Neuron (in vitro differentiated cells): ENCODE measurements at regions not wholly inside any gene's neighbourhood (a gene's known extent, or its start where the extent isn't known, plus 50 kb on each side); places are given as distances from the start of the nearest gene placed in this dataset.

ENCODE experiments used
- H2AFZ ChIP-seq: one replicate; pipeline ENCODE4 v1.6.1; 2013; ENCODE audit warnings: low read depth, mild to moderate bottlenecking, inconsistent platforms, low read length, moderate library complexity
- H3K27me3 ChIP-seq: one replicate; pipeline ENCODE4 v1.6.1; 2013; ENCODE audit warnings: low read length; ENCODE audit not compliant: insufficient read depth
- H3K36me3 ChIP-seq: one replicate; pipeline ENCODE4 v1.6.1; 2013; ENCODE audit warnings: low read length; ENCODE audit not compliant: insufficient read depth
- H3K4me1 ChIP-seq: one replicate; pipeline ENCODE4 v1.6.1; 2013; ENCODE audit warnings: low read length; ENCODE audit not compliant: insufficient read depth
- H3K4me3 ChIP-seq: 2 replicates; pipeline ENCODE4 v1.5.1; 2013; ENCODE audit warnings: mild to moderate bottlenecking, low read length, moderate library complexity
- H3K9me3 ChIP-seq: one replicate; pipeline ENCODE4 v1.6.1; 2013; ENCODE audit warnings: low read length

DNA sequence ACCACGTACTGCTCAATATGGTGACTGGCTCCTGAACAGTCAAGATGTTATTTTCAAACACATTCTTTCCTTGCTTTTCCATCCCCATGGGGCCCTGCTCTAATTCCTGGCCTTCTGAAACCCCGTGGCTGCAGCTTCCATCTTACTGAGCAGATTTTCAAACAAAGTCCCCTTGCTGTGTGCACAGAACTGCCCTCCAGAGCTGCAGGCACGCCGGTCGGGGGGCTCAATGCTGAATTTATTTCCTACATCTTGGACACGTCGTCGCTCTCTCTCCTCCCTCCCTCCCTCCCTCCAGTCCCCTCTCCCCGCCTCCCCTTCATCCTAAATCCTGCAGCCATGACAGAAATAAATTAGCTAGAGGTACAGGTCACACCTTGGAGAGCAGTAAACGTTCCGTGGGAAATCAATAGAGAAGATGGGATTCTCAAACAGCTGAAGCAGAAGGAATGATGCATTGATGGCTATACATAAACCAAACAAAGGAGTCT, 243.1 kb upstream of the BLID start:
- no peaks in the 10 kb centered on the region for H3K4me1 ChIP-seq
- H2AFZ ChIP-seq, result peak overlapping the region; percentile 30
- H3K4me3 ChIP-seq, result no peak overlapping the region
- no peaks in the 10 kb centered on the region for H3K36me3 ChIP-seq
- H3K27me3 ChIP-seq, result no peaks in the 10 kb centered on the region
- peaks cover 5% of the 10 kb centered on the region for H3K9me3 ChIP-seq

DNA sequence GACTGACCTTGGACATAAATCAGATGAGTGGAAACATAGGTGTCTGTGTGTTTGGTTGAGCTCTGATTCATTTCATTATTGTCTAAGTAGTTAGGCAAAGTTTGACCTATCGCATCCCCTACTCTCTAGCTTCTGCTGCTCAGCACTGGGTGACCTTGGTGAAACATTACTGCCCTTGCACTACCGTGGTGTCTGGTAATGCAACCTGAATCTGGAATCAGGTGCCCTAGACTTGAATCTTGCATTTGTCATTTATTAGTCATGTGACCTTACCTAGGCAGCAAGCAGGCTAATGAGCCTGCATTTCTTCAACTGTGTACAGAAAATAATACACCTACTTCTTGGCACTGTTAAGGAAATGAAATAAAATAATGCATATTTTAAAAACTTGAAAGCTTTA, 242.3 kb upstream of the BLID start:
- Histone ChIP-seq H3K4me1 (no peaks in the 10 kb centered on the region), H3K9me3 (peaks cover 5% of the 10 kb centered on the region), H3K4me3 (no peak overlapping the region), H3K27me3 (no peaks in the 10 kb centered on the region), H3K36me3 (no peaks in the 10 kb centered on the region), H2AFZ (peak overlapping the region; percentile 30)

DNA sequence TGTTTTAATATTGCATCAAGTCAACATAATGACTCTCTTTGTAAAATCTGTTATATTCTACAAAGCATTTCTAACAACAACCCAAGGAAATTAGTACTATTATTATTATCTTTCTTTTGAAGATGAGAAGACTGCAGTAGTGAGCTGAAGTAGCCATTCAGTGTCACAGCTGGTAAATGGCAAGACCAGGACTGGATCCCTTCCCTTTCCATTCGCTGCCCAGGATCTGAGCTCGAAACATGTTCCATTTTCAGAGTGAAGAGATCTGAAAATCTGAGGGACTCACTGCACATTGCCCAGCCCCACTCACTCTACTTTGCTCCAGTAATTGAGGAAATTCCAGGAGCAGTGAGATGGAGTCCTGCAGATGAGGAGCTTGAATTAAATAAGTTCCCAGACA, 240.0 kb upstream of the BLID start:
- Histone ChIP-seq H3K36me3 (no peaks in the 10 kb centered on the region), H3K4me1 (no peaks in the 10 kb centered on the region)

DNA sequence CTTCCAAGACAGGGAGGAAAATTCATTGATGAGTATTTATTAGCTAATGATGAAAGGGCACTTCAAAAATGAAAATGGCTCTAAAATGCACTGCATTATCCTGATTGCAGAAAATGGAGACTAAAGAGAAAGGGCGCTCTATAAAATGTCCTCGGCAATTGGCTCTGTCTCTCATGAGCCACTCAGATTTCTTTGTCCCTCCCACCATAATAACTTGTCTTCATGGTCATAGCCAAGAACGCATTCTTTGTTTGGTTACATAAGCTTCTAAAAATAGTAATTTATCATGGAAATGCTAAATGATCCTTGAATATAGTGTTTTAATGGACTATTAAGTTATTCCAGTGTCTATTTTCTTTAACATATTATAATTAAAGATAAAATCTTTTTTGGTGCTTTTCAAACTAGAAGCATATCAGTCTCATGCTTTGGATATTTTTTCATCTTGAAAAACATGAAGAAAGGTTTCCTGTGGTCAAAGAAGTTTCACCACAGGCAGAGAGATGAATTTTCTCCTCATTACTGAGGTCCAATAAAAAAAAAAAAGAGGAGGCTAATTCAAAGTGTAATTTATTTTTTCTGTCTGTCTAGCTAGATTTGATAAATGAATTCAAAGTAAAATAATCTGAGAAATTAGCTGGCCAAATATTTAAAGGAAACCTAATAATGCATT, 238.1 kb upstream of the BLID start:
- no peak overlapping the region for H3K4me3 ChIP-seq
- no peaks in the 10 kb centered on the region for H3K27me3 ChIP-seq
- H3K9me3 ChIP-seq, result no peaks in the 10 kb centered on the region
- no peak overlapping the region for H2AFZ ChIP-seq
- H3K36me3 ChIP-seq, result no peaks in the 10 kb centered on the region
- no peaks in the 10 kb centered on the region for H3K4me1 ChIP-seq

More for the DNA sequence above, 240.0 kb upstream of the BLID start:
- Histone ChIP-seq H3K4me3 (no peak overlapping the region), H3K9me3 (peaks cover 5% of the 10 kb centered on the region), H2AFZ (no peak overlapping the region), H3K27me3 (no peaks in the 10 kb centered on the region)

DNA sequence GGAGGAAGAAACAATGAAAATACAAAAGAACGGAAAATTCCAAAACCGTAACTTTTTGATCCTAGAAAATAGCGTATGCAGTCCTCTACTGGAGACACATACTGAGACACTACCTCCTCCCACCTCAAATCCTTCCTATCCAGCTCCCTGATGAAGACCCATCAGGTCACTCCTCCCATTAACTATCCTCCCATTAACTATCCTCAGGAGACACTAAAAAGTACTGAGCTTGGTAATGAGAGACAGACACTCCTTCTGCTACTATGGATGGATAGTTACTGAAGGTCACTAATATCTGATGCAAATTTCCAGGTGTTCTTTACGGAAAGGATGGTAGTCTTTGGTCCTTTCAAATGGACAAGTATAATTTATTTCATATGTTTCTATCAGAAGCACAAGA, 237.5 kb upstream of the BLID start:
- Histone ChIP-seq H3K4me3 (no peak overlapping the region), H3K4me1 (no peaks in the 10 kb centered on the region), H2AFZ (no peak overlapping the region), H3K9me3 (no peaks in the 10 kb centered on the region), H3K36me3 (no peaks in the 10 kb centered on the region), H3K27me3 (no peaks in the 10 kb centered on the region)

DNA sequence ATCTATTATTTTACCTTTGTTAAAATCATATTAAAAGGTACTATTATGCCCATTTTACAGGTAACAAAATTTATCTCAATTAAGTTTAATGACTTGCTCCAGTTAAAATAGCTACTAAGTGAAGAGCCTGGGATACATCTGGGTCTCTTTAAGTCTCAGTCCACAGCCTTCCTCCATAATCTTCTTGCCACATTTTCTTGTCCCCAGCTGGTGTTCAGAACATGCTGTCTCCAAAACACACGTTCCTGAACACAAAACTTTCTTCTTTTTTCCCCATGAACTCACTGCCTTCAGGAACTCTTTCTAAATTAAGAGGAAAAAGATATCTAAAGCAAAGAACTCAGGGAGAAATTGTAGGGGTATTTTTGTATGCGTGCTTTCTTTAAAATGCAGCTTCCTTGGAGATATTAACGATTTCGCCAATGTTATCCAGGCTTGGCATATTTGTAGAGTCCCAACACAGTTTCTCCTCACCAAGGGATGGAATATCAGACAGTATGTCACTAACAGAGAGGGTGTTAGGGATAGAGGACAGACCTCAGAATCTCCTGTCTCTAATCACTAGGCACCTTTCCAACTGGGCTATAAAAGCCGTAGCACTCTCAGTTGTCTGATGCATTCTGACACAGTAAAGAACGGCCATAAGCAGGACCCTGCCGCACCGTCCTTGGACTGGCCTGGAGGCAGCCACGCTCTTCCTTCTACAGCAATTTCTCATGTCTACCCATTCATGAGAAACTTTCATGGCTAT, 232.8 kb upstream of the BLID start:
- no peak overlapping the region for H3K4me3 ChIP-seq
- H3K9me3 ChIP-seq, result no peaks in the 10 kb centered on the region
- no peaks in the 10 kb centered on the region for H3K36me3 ChIP-seq
- H2AFZ ChIP-seq, result no peak overlapping the region
- no peaks in the 10 kb centered on the region for H3K4me1 ChIP-seq
- H3K27me3 ChIP-seq, result no peaks in the 10 kb centered on the region

DNA sequence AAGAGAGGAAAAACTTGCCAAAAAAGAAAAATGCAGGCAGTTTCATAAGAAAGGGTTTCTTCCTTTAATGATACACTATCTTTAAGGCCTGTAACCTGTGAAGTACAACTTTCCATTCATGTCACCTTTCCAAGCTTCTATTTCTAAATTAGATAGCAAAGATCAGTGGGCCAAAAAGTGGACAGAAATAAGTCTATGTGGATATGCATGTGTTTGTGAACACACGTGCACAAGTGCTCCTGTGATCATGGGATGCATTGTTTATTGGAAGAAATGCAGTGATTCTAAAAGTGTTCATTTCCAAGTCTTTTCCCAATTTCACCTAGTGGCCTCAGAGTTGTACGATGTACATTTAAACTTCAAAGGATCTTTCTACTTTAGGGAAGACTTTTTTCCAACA, 230.0 kb upstream of the BLID start:
- no peaks in the 10 kb centered on the region for H3K36me3 ChIP-seq
- no peak overlapping the region for H3K4me3 ChIP-seq
- no peaks in the 10 kb centered on the region for H3K27me3 ChIP-seq
- no peak overlapping the region for H2AFZ ChIP-seq
- no peaks in the 10 kb centered on the region for H3K9me3 ChIP-seq
- H3K4me1 ChIP-seq, result no peaks in the 10 kb centered on the region

DNA sequence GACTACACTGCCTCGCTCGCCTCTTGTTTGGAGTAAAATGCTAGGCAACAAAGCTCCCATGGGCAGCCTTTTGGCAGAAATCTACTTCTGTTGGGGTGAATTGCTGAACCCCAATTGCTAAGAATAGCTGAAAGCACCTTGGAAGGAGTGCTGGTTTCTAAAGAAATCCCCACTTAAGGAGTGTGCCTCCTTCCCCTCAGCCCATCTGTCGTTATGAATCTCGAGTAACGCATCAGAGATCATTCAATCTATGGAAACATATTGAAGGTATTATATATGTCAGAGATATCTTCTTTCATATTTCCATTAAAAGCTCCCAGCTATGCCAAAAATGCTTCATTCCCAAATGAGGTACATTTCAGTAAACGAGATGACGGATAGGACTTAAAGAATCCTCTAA, 229.6 kb upstream of the BLID start:
- Histone ChIP-seq H3K9me3 (no peaks in the 10 kb centered on the region), H2AFZ (no peak overlapping the region), H3K4me3 (no peak overlapping the region), H3K4me1 (peaks cover 2% of the 10 kb centered on the region), H3K27me3 (no peaks in the 10 kb centered on the region), H3K36me3 (no peaks in the 10 kb centered on the region)

DNA sequence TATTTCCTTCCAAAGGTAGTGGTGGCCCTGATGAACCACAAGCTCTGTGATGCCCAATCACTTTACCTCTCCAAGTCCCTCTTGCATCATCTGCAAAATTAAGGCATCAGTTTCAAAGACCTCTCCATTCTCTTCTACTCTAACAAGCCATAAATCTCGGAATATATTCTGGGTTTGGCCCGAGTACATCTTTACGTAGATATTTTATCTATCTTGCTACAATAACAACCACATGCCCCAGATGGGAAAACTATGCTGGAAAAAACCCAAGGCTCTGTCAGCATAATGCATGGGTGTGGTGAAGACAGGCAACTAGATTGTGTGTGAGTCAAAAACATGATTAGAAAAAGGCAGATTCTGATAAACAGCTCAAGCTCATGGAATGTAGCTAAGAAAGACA, 228.2 kb upstream of the BLID start:
- Histone ChIP-seq H3K9me3 (no peaks in the 10 kb centered on the region), H3K36me3 (no peaks in the 10 kb centered on the region), H3K4me1 (peaks cover 5% of the 10 kb centered on the region), H3K27me3 (no peaks in the 10 kb centered on the region), H2AFZ (no peak overlapping the region), H3K4me3 (no peak overlapping the region)

DNA sequence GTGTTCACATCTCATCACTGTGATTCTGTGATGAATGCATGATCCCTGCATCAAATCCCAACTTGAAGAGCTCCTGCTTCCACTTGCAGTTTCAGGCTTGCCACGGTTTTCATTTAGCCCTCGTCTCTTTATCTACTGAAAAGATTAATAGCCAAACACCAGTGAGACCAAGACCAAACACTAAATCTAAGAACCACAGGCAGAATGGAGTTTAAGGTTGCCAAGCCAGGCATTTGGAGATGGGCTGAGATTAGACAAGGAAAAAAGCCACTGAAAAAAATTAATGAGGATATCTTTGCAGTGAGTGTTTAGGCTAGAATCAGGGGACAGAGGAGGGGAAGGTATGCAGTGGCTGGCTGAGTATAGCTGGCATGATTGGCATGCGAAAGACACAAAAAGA, 227.2 kb upstream of the BLID start:
- no peaks in the 10 kb centered on the region for H3K27me3 ChIP-seq
- no peak overlapping the region for H2AFZ ChIP-seq
- H3K9me3 ChIP-seq, result no peaks in the 10 kb centered on the region
- H3K4me3 ChIP-seq, result no peak overlapping the region
- no peaks in the 10 kb centered on the region for H3K36me3 ChIP-seq
- H3K4me1 ChIP-seq, result peaks cover 6% of the 10 kb centered on the region

DNA sequence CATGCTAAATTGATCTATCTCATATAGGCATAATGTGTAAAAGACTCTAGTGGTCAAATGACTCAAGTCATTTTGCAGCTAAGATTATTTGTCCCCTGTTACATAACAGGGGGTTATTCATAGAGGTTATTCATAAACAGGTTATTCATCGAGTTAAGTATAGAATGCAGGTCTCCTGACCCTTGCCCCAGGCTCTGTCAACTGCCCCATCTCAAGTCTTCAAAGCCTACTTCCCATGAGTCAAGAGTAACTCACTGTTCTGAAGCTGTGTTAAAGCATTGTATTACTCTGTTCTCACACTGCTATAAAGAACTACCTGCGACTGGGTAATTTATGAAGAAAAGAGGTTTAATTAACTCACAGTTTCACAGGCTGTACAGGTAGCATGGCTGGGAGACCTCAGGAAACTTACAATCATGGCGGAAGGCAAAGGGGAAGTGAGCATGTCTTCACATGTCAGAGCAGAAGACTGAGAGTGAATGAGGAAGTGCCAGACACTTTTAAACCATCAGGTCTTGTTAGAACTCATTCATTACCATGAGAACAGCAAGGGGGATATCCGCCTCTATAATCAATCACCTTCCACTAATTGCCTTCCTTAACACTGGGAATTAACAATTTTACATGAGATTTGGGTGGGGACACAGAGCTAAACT, 226.2 kb upstream of the BLID start:
- no peaks in the 10 kb centered on the region for H3K27me3 ChIP-seq
- H3K4me3 ChIP-seq, result no peak overlapping the region
- no peaks in the 10 kb centered on the region for H3K9me3 ChIP-seq
- H2AFZ ChIP-seq, result no peak overlapping the region
- H3K36me3 ChIP-seq, result no peaks in the 10 kb centered on the region
- H3K4me1 ChIP-seq, result peaks cover 14% of the 10 kb centered on the region

DNA sequence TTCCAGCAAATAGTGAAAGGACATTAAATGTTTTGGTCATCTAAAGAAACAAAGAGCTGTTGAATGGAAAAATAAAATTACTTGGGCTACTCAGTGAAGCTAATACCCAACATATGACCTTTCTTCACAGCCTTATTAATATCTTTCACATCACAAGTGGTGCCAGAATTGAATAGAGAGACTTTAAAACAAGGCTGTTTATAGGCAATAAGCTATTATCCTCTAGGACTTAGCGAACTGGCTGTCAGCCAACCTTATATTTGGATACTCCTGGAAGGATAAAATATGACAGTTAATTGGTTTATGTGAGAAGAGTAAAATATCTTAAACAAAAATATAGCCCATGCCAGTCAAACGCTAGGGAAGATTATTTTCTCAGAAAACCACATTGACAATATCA, 225.5 kb upstream of the BLID start:
- Histone ChIP-seq H3K9me3 (no peaks in the 10 kb centered on the region), H3K27me3 (no peaks in the 10 kb centered on the region), H3K4me3 (no peak overlapping the region), H3K36me3 (no peaks in the 10 kb centered on the region), H3K4me1 (peaks cover 14% of the 10 kb centered on the region), H2AFZ (no peak overlapping the region)

DNA sequence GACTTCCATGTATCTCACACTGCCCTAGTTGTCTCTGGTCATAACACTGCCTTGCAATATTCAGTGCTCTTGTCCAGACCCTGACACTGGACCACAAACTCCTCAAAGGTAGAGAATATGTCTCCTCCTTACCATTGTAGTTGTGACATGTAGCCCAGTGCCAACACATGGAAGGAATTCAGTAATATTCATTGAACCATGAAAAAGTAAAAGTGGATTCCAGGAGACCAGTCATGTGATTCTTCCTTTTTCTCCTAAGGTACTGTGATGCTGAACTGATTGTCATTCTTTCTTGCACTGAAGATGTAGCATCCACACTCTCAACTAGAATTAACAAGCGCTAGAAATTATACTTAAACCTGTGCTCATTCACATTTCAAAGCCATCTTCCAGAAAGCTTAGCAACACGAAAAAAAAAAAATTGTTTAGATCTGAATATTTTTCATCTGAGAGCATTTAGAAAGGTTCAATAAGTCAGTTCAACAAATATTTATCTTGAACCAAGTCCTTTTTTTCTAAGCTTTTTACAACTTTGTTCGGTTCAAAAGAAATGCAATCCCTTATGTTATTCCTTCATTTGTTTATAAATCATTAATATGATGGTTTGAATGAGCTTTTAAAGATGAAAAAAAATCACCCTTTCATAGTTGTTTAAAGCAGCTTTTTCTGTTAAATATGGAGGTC, 224.7 kb upstream of the BLID start:
- Histone ChIP-seq H3K27me3 (no peaks in the 10 kb centered on the region), H3K4me1 (peaks cover 14% of the 10 kb centered on the region), H3K4me3 (no peak overlapping the region), H2AFZ (no peak overlapping the region), H3K9me3 (no peaks in the 10 kb centered on the region), H3K36me3 (no peaks in the 10 kb centered on the region)
